OCI-LY1 (cell line): ENCODE measurements at regions not wholly inside any gene's neighbourhood (a gene's known extent, or its start where the extent isn't known, plus 50 kb on each side); places are given as distances from the start of the nearest gene placed in this dataset.

Source experiments
- H2AFZ ChIP-seq: fragments of 200-600 bp; sonication (generic), shearing (Covaris generic); 2 replicates; pipeline ENCODE4 v1.6.0; 2014; ENCODE audit warnings: antibody characterized with exemption, mild to moderate bottlenecking, low read length
- H3F3A ChIP-seq: fragments of 200-600 bp; sonication (generic), shearing (Covaris generic); 2 replicates; pipeline ENCODE4 v1.6.0; 2014; ENCODE audit warnings: mild to moderate bottlenecking, antibody characterized with exemption, low read length, moderate library complexity; ENCODE audit not compliant: insufficient read depth
- H3K27ac ChIP-seq: fragments of 200-600 bp; sonication (generic); 2 replicates; pipeline ENCODE4 v1.5.1; 2014; ENCODE audit warnings: low read length, mixed run types, mild to moderate bottlenecking, low read depth; ENCODE audit not compliant: poor library complexity, severe bottlenecking
- H3K27me3 ChIP-seq: fragments of 200-600 bp; sonication (generic); 2 replicates; pipeline ENCODE4 v1.6.0; 2014; ENCODE audit warnings: antibody characterized with exemption, mild to moderate bottlenecking, low read length, moderate library complexity; ENCODE audit not compliant: insufficient read depth
- H3K36me3 ChIP-seq: fragments of 200-600 bp; sonication (generic); 2 replicates; pipeline ENCODE4 v1.6.1; 2014; ENCODE audit warnings: mild to moderate bottlenecking, antibody characterized with exemption, low read length, moderate library complexity, mixed read lengths; ENCODE audit not compliant: insufficient read depth
- H3K4me1 ChIP-seq: fragments of 200-600 bp; sonication (generic); 2 replicates; pipeline ENCODE4 v1.5.1; 2014; ENCODE audit warnings: mild to moderate bottlenecking, low read length, moderate library complexity; ENCODE audit not compliant: insufficient read depth, severe bottlenecking
- H3K4me2 ChIP-seq: fragments of 200-600 bp; sonication (generic), shearing (Covaris generic); 2 replicates; pipeline ENCODE4 v1.6.1; 2014; ENCODE audit warnings: low read length
- H3K4me3 ChIP-seq: fragments of 200-600 bp; sonication (generic); 2 replicates; pipeline ENCODE4 v1.5.1; 2014; ENCODE audit warnings: low read length, low read depth, mild to moderate bottlenecking, mixed read lengths; ENCODE audit not compliant: poor library complexity, severe bottlenecking
- H3K79me2 ChIP-seq: fragments of 200-600 bp; shearing (Covaris generic); 2 replicates; pipeline ENCODE4 v1.6.1; 2016; ENCODE audit warnings: mixed run types, low read length, mixed read lengths; ENCODE audit not compliant: insufficient read depth
- H3K9ac ChIP-seq: fragments of 200-600 bp; sonication (generic), shearing (Covaris generic); 2 replicates; pipeline ENCODE4 v1.6.1; 2014; ENCODE audit warnings: mild to moderate bottlenecking, low read length, mixed read lengths
- H3K9me2 ChIP-seq: fragments of 200-600 bp; sonication (generic), shearing (Covaris generic); 2 replicates; pipeline ENCODE4 v1.6.1; 2014; ENCODE audit warnings: low read depth, mild to moderate bottlenecking, low read length, mixed read lengths
- H3K9me3 ChIP-seq: fragments of 200-600 bp; shearing (Covaris generic); 2 replicates; pipeline ENCODE4 v1.6.1; 2014; ENCODE audit warnings: low read length, mixed read lengths
- H4K20me1 ChIP-seq: fragments of 200-600 bp; sonication (generic), shearing (Covaris generic); 2 replicates; pipeline ENCODE4 v1.6.0; 2016; ENCODE audit warnings: mild to moderate bottlenecking, low read length; ENCODE audit not compliant: insufficient read depth
- CTCF ChIP-seq: fragments of 200-600 bp; sonication (generic), shearing (Covaris generic); IDR thresholded peaks from 2 replicates; pipeline ENCODE4 v1.5.1; 2017; ENCODE audit warnings: mild to moderate bottlenecking, antibody characterized with exemption, low read length, moderate library complexity, mixed read lengths
- EZH2 ChIP-seq: fragments of 200-600 bp; sonication (generic), shearing (Covaris generic); IDR thresholded peaks from 2 replicates; pipeline ENCODE4 v1.8.0; 2017; ENCODE audit warnings: borderline replicate concordance, mixed run types, mild to moderate bottlenecking, antibody characterized with exemption, low read length, moderate library complexity, mixed read lengths

- H3K4me2 ChIP-seq, result no peak overlapping the region
- no peaks in the 10 kb centered on the region for H3K79me2 ChIP-seq
- H3K9me2 ChIP-seq, result no peaks in the 10 kb centered on the region
- no peaks in the 10 kb centered on the region for H3K4me1 ChIP-seq
- no peaks in the 10 kb centered on the region for H4K20me1 ChIP-seq
- H3F3A ChIP-seq, result no peaks in the 10 kb centered on the region
- H3K9me3 ChIP-seq, result no peaks in the 10 kb centered on the region
- no peak overlapping the region for H3K9ac ChIP-seq
- H3K27me3 ChIP-seq, result no peaks in the 10 kb centered on the region
- TF ChIP-seq CTCF (no peak), EZH2 (no peak)
- no peak overlapping the region for H2AFZ ChIP-seq
- no peak overlapping the region for H3K27ac ChIP-seq
- H3K4me3 ChIP-seq, result no peak overlapping the region
- H3K36me3 ChIP-seq, result no peaks in the 10 kb centered on the region
Observed at GRCh38 chr11:11697796-11698195, 76.0 kb upstream of the GALNT18 start.

GRCh38 chr11:11691296-11692151 is 69.7 kb upstream of the GALNT18 start:
- Histone ChIP-seq H3K4me3 (no peak overlapping the region), H3K9ac (no peak overlapping the region), H3K9me2 (no peaks in the 10 kb centered on the region), H3K9me3 (no peaks in the 10 kb centered on the region), H3K79me2 (no peaks in the 10 kb centered on the region), H3K36me3 (no peaks in the 10 kb centered on the region), H3F3A (no peaks in the 10 kb centered on the region), H3K4me2 (no peak overlapping the region), H2AFZ (no peak overlapping the region), H4K20me1 (no peaks in the 10 kb centered on the region), H3K27ac (no peak overlapping the region), H3K27me3 (no peaks in the 10 kb centered on the region), H3K4me1 (no peaks in the 10 kb centered on the region)
- no peak for TF ChIP-seq EZH2
- TF ChIP-seq CTCF, result no peak

GRCh38 chr11:11681536-11681935 is 59.7 kb upstream of the GALNT18 start:
- no peaks in the 10 kb centered on the region for H3K79me2 ChIP-seq
- H3K4me2 ChIP-seq, result no peak overlapping the region
- no peaks in the 10 kb centered on the region for H3F3A ChIP-seq
- H3K4me3 ChIP-seq, result no peak overlapping the region
- no peaks in the 10 kb centered on the region for H3K36me3 ChIP-seq
- no peak overlapping the region for H3K27ac ChIP-seq
- H4K20me1 ChIP-seq, result no peaks in the 10 kb centered on the region
- TF ChIP-seq CTCF (no peak), EZH2 (no peak)
- H3K27me3 ChIP-seq, result no peaks in the 10 kb centered on the region
- no peaks in the 10 kb centered on the region for H3K9me2 ChIP-seq
- H3K9me3 ChIP-seq, result no peaks in the 10 kb centered on the region
- H3K4me1 ChIP-seq, result no peaks in the 10 kb centered on the region
- no peak overlapping the region for H2AFZ ChIP-seq
- H3K9ac ChIP-seq, result no peak overlapping the region
